ENCODE measurements at regions not wholly inside any gene's neighbourhood (a gene's known extent, or its start where the extent isn't known, plus 50 kb on each side); places are given as distances from the start of the nearest gene placed in this dataset.

GRCh38 chr17:54770836-54771235 lies 129.8 kb upstream of the TOM1L1 start:
- TF ChIP-seq, protein P1, sequence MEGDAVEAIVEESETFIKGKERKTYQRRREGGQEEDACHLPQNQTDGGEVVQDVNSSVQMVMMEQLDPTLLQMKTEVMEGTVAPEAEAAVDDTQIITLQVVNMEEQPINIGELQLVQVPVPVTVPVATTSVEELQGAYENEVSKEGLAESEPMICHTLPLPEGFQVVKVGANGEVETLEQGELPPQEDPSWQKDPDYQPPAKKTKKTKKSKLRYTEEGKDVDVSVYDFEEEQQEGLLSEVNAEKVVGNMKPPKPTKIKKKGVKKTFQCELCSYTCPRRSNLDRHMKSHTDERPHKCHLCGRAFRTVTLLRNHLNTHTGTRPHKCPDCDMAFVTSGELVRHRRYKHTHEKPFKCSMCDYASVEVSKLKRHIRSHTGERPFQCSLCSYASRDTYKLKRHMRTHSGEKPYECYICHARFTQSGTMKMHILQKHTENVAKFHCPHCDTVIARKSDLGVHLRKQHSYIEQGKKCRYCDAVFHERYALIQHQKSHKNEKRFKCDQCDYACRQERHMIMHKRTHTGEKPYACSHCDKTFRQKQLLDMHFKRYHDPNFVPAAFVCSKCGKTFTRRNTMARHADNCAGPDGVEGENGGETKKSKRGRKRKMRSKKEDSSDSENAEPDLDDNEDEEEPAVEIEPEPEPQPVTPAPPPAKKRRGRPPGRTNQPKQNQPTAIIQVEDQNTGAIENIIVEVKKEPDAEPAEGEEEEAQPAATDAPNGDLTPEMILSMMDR (conservative IDR thresholded peaks at IDR 0.05) = no peak
- TF ChIP-seq EZH2 (IDR thresholded peaks at IDR 0.05; ENCODE audit: low read depth) = no peak
